ENCODE measurements at regions not wholly inside any gene's neighbourhood (a gene's known extent, or its start where the extent isn't known, plus 50 kb on each side); places are given as distances from the start of the nearest gene placed in this dataset.

DNA sequence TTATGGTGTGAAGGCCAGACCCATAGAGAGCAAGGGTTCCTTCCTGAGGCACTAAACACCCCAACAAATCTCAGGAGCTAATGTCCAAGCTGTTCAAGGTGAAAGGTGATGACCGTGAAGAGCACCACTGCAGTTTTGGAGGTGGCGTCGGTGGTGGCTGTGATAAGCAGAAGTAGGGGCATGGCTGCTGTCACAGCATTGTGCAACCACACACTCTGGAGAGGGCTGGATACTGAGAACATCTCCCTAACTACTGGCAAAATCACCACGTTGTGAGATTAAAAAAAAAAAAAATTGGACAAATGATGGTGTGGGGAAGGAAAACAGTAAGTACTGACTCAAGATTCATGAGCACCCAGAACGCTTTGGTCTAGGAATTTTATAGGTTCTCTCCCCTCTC lies 156.5 kb downstream of the PJA2 start:
- no peaks in the 10 kb centered on the region for H4K20me1 ChIP-seq (ENCODE audit: insufficient read depth, low read length)
- no peak overlapping the region for H2AK5ac ChIP-seq (ENCODE audit: low read depth, low read length)
- no peak overlapping the region for H2BK15ac ChIP-seq (ENCODE audit: low read depth, low read length)
- no peak overlapping the region for H2BK20ac ChIP-seq (ENCODE audit: low read depth, low read length)
- no peak overlapping the region for H3K4me3 ChIP-seq (ENCODE audit: insufficient read depth, low read depth, low read length)
- no peak overlapping the region for H3K4me2 ChIP-seq (ENCODE audit: low read depth, low read length)
- H3K23ac ChIP-seq (ENCODE audit: low read depth, low read length) = no peak overlapping the region
- H3K79me1 ChIP-seq (ENCODE audit: low read depth in 1 of 2, low read length in 2 of 2) = no peaks in the 10 kb centered on the region
- no peak for ATAC-seq (ENCODE audit: low read depth)
- intact Hi-C loops (cut with micrococcal nuclease) = no loop called here
- no peak overlapping the region for H3K27ac ChIP-seq (ENCODE audit: insufficient read depth, low read length)
- H3K14ac ChIP-seq (replicated peaks; ENCODE audit: low read depth, low read length) = no peak overlapping the region
- in situ Hi-C loops (cut with MboI; ENCODE audit: low sequenced_read_pairs) = no loop called here
- no peaks in the 10 kb centered on the region for H3K4me1 ChIP-seq (ENCODE audit: control insufficient read depth, insufficient read depth, low read length)
- no CpG with 5 or more reads among the region's 5 CpGs for WGBS, 2 experiments (ENCODE audit: extremely low coverage in 2 of 2, insufficient read length in 1 of 2)
- no peak overlapping the region for H3K4ac ChIP-seq (ENCODE audit: low read depth, low read length)
- TF ChIP-seq RAD21 (IDR thresholded peaks at IDR 0.05; ENCODE audit: low read length) = no peak
- TF ChIP-seq RFX5 (IDR thresholded peaks at IDR 0.05; ENCODE audit: low read depth, low read length) = no peak
- no peak for TF ChIP-seq CHD1 (IDR thresholded peaks at IDR 0.05; ENCODE audit: low read depth, low read length)
- TF ChIP-seq POLR2A (IDR thresholded peaks at IDR 0.05; ENCODE audit: low read depth, low read length) = no peak
- H3K9ac ChIP-seq (ENCODE audit: low read depth, low read length) = no peak overlapping the region
- BruUV-seq (replicated peaks) = no TSS peak
- H2BK120ac ChIP-seq (ENCODE audit: low read depth, low read length) = no peak overlapping the region
- CTCF ChIA-PET = no interaction called here
- no peak overlapping the region for H4K91ac ChIP-seq (ENCODE audit: insufficient read depth, low read depth, low read length)
- H3K18ac ChIP-seq (ENCODE audit: low read depth, low read length) = no peak overlapping the region
- H3K9me1 ChIP-seq (ENCODE audit: insufficient read depth, low read length) = no peaks in the 10 kb centered on the region
- no peak overlapping the region for H2BK5ac ChIP-seq (ENCODE audit: low read depth, low read length, poor library complexity, severe bottlenecking)
- dilution Hi-C loops (cut with HindIII; ENCODE audit: low sequenced_read_pairs, unreplicated experiment) = no loop called here
- no peaks in the 10 kb centered on the region for H3K27me3 ChIP-seq (ENCODE audit: control insufficient read depth, insufficient read depth, low read length)
- no peak for DNase-seq
- POLR2A ChIA-PET (ENCODE audit: unreplicated experiment) = no interaction called here
- no peaks in the 10 kb centered on the region for H3K9me3 ChIP-seq (ENCODE audit: control insufficient read depth, insufficient read depth, low read length)
- H2AK9ac ChIP-seq (replicated peaks; ENCODE audit: low read depth, low read length, poor library complexity) = no peak overlapping the region
- no peak overlapping the region for H3K56ac ChIP-seq (ENCODE audit: extremely low read depth, insufficient read depth, low read length)
- H3K36me3 ChIP-seq (ENCODE audit: control insufficient read depth, insufficient read depth, low read length) = no peaks in the 10 kb centered on the region
- H4K8ac ChIP-seq (ENCODE audit: low read depth in 2 of 2, low read length in 2 of 2) = no peak overlapping the region
- H4K5ac ChIP-seq (ENCODE audit: low read depth, low read length) = no peak overlapping the region
- no peak overlapping the region for H2AFZ ChIP-seq (replicated peaks; ENCODE audit: low read length, poor library complexity)

Data from IMR-90 (cell line).